Breast epithelium (tissue), 3 donors: ENCODE measurements at regions not wholly inside any gene's neighbourhood (a gene's known extent, or its start where the extent isn't known, plus 50 kb on each side); places are given as distances from the start of the nearest gene placed in this dataset.

Experiments used
- POLR2A ChIP-seq: fragments of 450-650 bp; IDR thresholded peaks from one replicate; pipeline ENCODE4 v1.6.1; 2016; ENCODE audit warnings: antibody characterized with exemption, mild to moderate bottlenecking, moderate library complexity
- TF ChIP-seq, protein P1 (sequence below), 3 donors: fragments of 450-650 bp; IDR thresholded peaks; one replicate each; pipeline ENCODE4 v1.5.1; 2016 to 2017; ENCODE audit warnings: antibody characterized with exemption in 3 of 3, mild to moderate bottlenecking in 3 of 3, moderate library complexity in 3 of 3

DNA sequence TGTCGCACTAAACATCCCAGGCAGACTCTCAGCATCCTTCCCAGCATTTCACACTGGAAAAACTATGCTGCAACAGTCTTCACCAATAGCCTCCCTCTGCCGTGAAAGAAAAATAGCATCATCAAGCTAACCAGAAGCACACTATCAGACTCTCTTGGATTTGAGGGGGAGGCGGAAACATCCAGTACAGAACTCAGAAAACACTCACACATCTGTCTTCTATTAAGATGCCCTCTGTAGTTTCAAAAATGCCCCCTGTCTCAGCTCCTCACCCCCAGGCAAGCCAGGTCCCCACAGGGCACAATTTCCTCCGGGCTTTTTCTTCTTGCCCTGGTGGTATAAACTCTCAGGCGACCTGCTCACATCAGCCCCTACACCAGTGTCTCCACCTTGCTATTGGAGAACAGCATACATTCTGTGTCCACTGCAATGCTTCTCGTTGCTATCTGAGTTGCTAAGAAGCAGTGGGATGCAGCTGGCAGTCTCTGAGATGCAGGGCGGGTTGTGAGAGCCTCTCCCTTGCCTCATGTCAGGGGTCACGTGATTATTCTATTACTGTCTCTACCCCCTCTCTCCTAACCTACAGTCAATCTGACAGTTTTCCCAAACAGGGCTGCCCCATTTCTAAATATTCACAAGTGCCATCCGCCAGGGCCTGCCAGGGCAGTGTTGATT lies 189.9 kb downstream of the INO80D start:
- TF ChIP-seq, protein P1, sequence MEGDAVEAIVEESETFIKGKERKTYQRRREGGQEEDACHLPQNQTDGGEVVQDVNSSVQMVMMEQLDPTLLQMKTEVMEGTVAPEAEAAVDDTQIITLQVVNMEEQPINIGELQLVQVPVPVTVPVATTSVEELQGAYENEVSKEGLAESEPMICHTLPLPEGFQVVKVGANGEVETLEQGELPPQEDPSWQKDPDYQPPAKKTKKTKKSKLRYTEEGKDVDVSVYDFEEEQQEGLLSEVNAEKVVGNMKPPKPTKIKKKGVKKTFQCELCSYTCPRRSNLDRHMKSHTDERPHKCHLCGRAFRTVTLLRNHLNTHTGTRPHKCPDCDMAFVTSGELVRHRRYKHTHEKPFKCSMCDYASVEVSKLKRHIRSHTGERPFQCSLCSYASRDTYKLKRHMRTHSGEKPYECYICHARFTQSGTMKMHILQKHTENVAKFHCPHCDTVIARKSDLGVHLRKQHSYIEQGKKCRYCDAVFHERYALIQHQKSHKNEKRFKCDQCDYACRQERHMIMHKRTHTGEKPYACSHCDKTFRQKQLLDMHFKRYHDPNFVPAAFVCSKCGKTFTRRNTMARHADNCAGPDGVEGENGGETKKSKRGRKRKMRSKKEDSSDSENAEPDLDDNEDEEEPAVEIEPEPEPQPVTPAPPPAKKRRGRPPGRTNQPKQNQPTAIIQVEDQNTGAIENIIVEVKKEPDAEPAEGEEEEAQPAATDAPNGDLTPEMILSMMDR (IDR thresholded peaks at IDR 0.05): no peak
- TF ChIP-seq POLR2A: no peak
